ENCODE measurements at regions not wholly inside any gene's neighbourhood (a gene's known extent, or its start where the extent isn't known, plus 50 kb on each side); places are given as distances from the start of the nearest gene placed in this dataset.
A peak's percentile ranks its signal among the peaks of the same experiment; 100 is the strongest.
"Not testable (repeated sequence)": the region's sequence is repeated elsewhere in the genome, so short reads cannot be mapped to it uniquely, and the experiment has no call there.

DNA sequence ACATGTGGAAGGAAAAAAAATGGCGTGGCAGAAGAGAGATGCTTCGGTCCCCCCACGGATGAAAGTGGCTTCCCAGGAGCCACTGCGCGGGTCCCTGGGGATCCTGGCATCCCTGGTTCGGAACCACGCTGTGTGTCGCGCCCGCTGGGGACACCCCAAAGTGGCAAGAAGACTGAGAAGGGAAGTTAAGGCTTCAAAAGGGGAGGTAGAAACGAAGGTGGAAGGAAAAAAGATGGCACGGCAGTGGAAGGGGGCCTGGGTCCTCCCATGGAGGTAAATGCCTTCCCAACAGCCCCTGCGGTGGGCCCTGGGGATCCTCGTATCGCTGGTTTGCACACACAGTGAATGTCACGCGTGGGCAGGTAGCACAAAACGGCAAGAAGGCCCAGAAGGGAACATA, 281.7 kb downstream of the ALG10 start:
- H3K27ac Mint-ChIP-seq (ENCODE audit: unreplicated experiment), result no peak overlapping the region
- H3K4me3 Mint-ChIP-seq (ENCODE audit: unreplicated experiment), result no peak overlapping the region
- H3K27me3 Mint-ChIP-seq (ENCODE audit: low read depth), result no peaks in the 10 kb centered on the region
- H3K36me3 Mint-ChIP-seq (ENCODE audit: low read depth), result no peaks in the 10 kb centered on the region
- H3K9me3 Mint-ChIP-seq (ENCODE audit: low read depth), result peaks cover 71% of the 10 kb centered on the region
- DNase-seq (ENCODE audit: low spot score), result no peak
- no peaks in the 10 kb centered on the region for H3K4me1 Mint-ChIP-seq (ENCODE audit: low read depth)
- TF ChIP-seq CTCF (IDR thresholded peaks at IDR 0.05), result no peak

- Mint-ChIP-seq H3K9me3 (ENCODE audit: low read depth) (peaks cover 70% of the 10 kb centered on the region), H3K4me3 (ENCODE audit: unreplicated experiment) (no peak overlapping the region), H3K27ac (ENCODE audit: unreplicated experiment) (no peak overlapping the region), H3K36me3 (ENCODE audit: low read depth) (no peaks in the 10 kb centered on the region), H3K4me1 (ENCODE audit: low read depth) (no peaks in the 10 kb centered on the region), H3K27me3 (ENCODE audit: low read depth) (no peaks in the 10 kb centered on the region)
- peak; percentile 56 for DNase-seq (ENCODE audit: low spot score)
- TF ChIP-seq CTCF (IDR thresholded peaks at IDR 0.05), result no peak
Measured at GRCh38 chr12:34304546-34304945, 282.2 kb downstream of the ALG10 start.

- Mint-ChIP-seq H3K4me3 (ENCODE audit: unreplicated experiment) (no peak overlapping the region), H3K27me3 (ENCODE audit: low read depth) (no peaks in the 10 kb centered on the region), H3K9me3 (ENCODE audit: low read depth) (peaks cover 66% of the 10 kb centered on the region), H3K36me3 (ENCODE audit: low read depth) (no peaks in the 10 kb centered on the region), H3K27ac (ENCODE audit: unreplicated experiment) (no peak overlapping the region), H3K4me1 (ENCODE audit: low read depth) (no peaks in the 10 kb centered on the region)
- no peak for DNase-seq (ENCODE audit: low spot score)
- TF ChIP-seq CTCF (IDR thresholded peaks at IDR 0.05), result no peak
Measured at GRCh38 chr12:34305176-34305575, 282.9 kb downstream of the ALG10 start.

DNA sequence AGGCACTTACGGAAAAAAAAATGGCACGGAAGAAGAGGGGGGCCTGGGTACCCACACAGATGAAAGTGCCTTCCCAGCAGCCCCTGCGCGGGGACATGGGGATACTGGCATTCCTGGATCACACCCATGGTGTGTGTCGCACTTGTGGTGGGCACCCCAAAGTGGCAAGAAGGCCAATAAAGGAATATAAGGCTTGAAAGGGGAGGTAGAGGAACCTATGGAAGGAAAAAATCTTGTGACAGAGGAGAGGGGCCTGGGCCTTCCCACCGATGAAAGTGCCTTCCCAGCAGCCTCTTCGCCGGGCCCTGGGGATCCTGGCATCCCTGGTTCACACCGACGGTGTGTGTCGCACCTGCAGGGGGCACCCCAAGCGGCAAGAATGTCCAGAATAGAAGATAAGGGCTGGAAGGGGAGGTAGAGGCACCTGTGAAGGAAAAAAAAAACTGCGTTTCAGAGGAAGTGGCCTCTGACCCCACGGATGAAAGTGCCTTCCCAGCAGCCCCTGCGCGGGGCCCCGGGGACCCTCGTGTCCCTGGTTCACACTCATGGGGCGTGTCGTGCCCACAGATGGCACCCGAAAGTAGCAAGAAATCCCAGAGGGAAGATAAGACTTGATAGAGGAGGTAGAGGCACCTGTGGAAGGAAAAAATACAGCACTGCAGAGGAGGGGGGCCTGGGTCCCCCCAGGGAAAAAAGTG, 284.0 kb downstream of the ALG10 start:
- Mint-ChIP-seq H3K27me3 (ENCODE audit: low read depth) (no peaks in the 10 kb centered on the region), H3K4me3 (ENCODE audit: unreplicated experiment) (no peak overlapping the region), H3K36me3 (ENCODE audit: low read depth) (no peaks in the 10 kb centered on the region), H3K9me3 (ENCODE audit: low read depth) (peaks cover 65% of the 10 kb centered on the region), H3K4me1 (ENCODE audit: low read depth) (no peaks in the 10 kb centered on the region), H3K27ac (ENCODE audit: unreplicated experiment) (no peak overlapping the region)
- no peak for DNase-seq (ENCODE audit: low spot score)
- TF ChIP-seq CTCF (IDR thresholded peaks at IDR 0.05), result no peak

DNA sequence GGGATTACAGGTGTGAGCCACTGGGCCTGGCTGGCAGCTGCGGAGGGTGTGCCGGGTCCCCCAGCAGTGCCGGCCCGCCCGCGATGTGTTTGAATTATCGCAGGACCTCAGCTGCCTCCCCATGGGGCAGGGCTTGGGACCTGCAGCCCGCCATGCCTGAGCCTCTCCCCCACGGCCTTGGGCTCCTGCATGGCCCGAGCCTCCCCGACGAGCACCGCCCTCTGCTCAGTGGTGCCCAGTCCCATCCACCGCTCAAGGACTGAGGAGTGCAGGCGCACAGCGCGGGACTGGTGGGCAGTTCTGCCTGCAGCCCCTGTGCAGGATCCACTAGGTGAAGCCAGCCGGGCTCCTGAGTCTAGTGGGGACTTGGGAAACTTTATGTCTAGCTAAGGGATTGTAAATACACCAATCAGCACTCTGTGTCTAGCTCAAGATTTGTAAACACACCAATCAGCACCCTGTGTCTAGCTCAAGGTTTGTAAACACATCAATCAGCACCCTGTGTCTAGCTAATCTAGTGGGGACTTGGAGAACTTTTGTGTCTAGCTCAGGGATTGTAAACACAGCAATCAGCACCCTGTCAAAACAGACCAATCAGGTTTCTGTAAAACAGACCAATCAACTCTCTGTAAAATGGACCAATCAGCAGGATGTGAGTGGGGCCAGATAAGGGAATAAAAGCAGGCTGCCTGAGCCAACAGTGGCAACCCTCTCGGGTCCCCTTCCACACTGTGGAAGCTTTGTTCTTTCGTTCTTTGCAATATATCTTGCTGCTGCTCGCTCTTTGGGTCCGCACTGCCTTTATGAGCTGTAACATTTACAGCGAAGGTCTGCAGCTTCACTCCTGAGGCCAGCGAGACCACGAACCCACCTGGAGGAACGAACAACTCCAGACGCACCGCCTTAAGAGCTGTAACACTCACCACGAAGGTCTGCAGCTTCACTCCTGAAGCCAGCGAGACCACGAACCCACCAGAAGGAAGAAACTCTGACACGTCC, 287.8 kb downstream of the ALG10 start:
- not testable (repeated sequence) for H3K4me3 Mint-ChIP-seq (ENCODE audit: unreplicated experiment); H3K4me1 Mint-ChIP-seq (ENCODE audit: low read depth); DNase-seq (ENCODE audit: low spot score); H3K27ac Mint-ChIP-seq (ENCODE audit: unreplicated experiment); H3K36me3 Mint-ChIP-seq (ENCODE audit: low read depth); H3K27me3 Mint-ChIP-seq (ENCODE audit: low read depth)
- H3K9me3 Mint-ChIP-seq (ENCODE audit: low read depth), result peaks cover 67% of the 10 kb centered on the region

Measured in chondrocyte (in vitro differentiated cells).